CD14-positive monocyte (primary cell): ENCODE measurements at regions not wholly inside any gene's neighbourhood (a gene's known extent, or its start where the extent isn't known, plus 50 kb on each side); places are given as distances from the start of the nearest gene placed in this dataset.

ENCODE experiments used
- DNase-seq, 3 donors: peaks; one replicate each; pipeline ENCODE4 v3.0.0-alpha.2; 2011 to 2022
- H2AFZ ChIP-seq: 2 replicates; pipeline ENCODE4 v1.6.0; 2012; ENCODE audit warnings: mild to moderate bottlenecking, low read depth, low read length, inconsistent platforms; ENCODE audit not compliant: insufficient read depth, poor library complexity, severe bottlenecking
- H3K27ac ChIP-seq, 2 donors: 1 replicate in 1 of 2; 2 replicates in 1 of 2; pipeline ENCODE4 v1.5.1; 2012 to 2013; ENCODE audit warnings: low read length in 2 of 2, control low read depth in 1 of 2, inconsistent platforms in 1 of 2, low read depth in 1 of 2, mild to moderate bottlenecking in 1 of 2
- H3K27me3 ChIP-seq, 2 donors: one replicate each; pipeline versions ENCODE4 v1.6.0 to v1.6.1; 2011 to 2013; ENCODE audit warnings: low read length in 2 of 2; ENCODE audit not compliant: control insufficient read depth in 2 of 2, insufficient read depth in 2 of 2
- H3K36me3 ChIP-seq, 2 donors: replicated peaks in 1 of 2; 1 replicate in 1 of 2; 2 replicates in 1 of 2; pipeline versions ENCODE4 v1.5.1 to v1.6.1; 2012 to 2013; ENCODE audit warnings: low read length in 2 of 2, control low read depth in 1 of 2, inconsistent platforms in 1 of 2, mild to moderate bottlenecking in 1 of 2; ENCODE audit not compliant: insufficient read depth in 2 of 2, control insufficient read depth in 1 of 2
- H3K4me1 ChIP-seq, 2 donors: 1 replicate in 1 of 2; 2 replicates in 1 of 2; pipeline versions ENCODE4 v1.5.1 to v1.6.1; 2012 to 2013; ENCODE audit warnings: low read length in 2 of 2, control low read depth in 1 of 2, inconsistent platforms in 1 of 2, mild to moderate bottlenecking in 1 of 2, moderate library complexity in 1 of 2; ENCODE audit not compliant: insufficient read depth in 2 of 2, control insufficient read depth in 1 of 2
- H3K4me2 ChIP-seq: replicated peaks from 2 replicates; pipeline ENCODE3; 2012; ENCODE audit warnings: low read length, moderate library complexity, mild to moderate bottlenecking; ENCODE audit not compliant: poor library complexity, severe bottlenecking; ENCODE audit errors: extremely low read depth
- H3K4me3 ChIP-seq, 3 experiments: fragments of 200-600 bp in 1 of 3; sonication (generic) in 1 of 3; replicated peaks in 1 of 3; 1 replicate in 2 of 3; 2 replicates in 1 of 3; pipeline ENCODE4 v1.5.1; 2011 to 2013; ENCODE audit warnings: low read length in 3 of 3, mild to moderate bottlenecking in 3 of 3, control low read depth in 2 of 3, low read depth in 2 of 3, inconsistent platforms in 1 of 3, moderate library complexity in 1 of 3
- H3K79me2 ChIP-seq: 2 replicates; pipeline ENCODE4 v1.6.0; 2012; ENCODE audit warnings: mild to moderate bottlenecking, control low read depth, inconsistent platforms, low read length, moderate library complexity; ENCODE audit not compliant: insufficient read depth
- H3K9ac ChIP-seq: 2 replicates; pipeline ENCODE4 v1.6.0; 2017; ENCODE audit warnings: low read length, mild to moderate bottlenecking; ENCODE audit not compliant: insufficient read depth, poor library complexity, severe bottlenecking
- H3K9me3 ChIP-seq, 2 donors: replicated peaks in 1 of 2; 1 replicate in 1 of 2; 2 replicates in 1 of 2; pipeline versions ENCODE4 v1.5.1 to v1.6.1; 2012 to 2013; ENCODE audit warnings: low read length in 2 of 2, control low read depth in 1 of 2; ENCODE audit not compliant: control insufficient read depth in 1 of 2, insufficient read depth in 1 of 2
- H4K20me1 ChIP-seq: 2 replicates; pipeline ENCODE4 v1.6.0; 2012; ENCODE audit warnings: mild to moderate bottlenecking, low read length, control low read depth, moderate library complexity; ENCODE audit not compliant: insufficient read depth
- H3K27ac Mint-ChIP-seq, 7 donors: one replicate each; pipeline ENCODE4 v1.8.0; 2020; ENCODE audit warnings: mild to moderate bottlenecking in 7 of 7, mixed read lengths in 7 of 7, moderate library complexity in 6 of 7, inconsistent platforms in 2 of 7
- H3K27me3 Mint-ChIP-seq, 3 donors: one replicate each; pipeline ENCODE4 v1.8.0; 2021 to 2022; ENCODE audit warnings: low read depth in 3 of 3, mild to moderate bottlenecking in 3 of 3, mixed read lengths in 3 of 3, moderate library complexity in 3 of 3, inconsistent platforms in 1 of 3
- H3K36me3 Mint-ChIP-seq, 2 donors: one replicate each; pipeline ENCODE4 v1.8.0; 2020; ENCODE audit warnings: mixed read lengths in 2 of 2, inconsistent platforms in 1 of 2, mild to moderate bottlenecking in 1 of 2
- H3K4me1 Mint-ChIP-seq: one replicate; pipeline ENCODE4 v1.8.0; 2020; ENCODE audit warnings: mild to moderate bottlenecking, mixed read lengths
- H3K4me3 Mint-ChIP-seq, 2 donors: one replicate each; pipeline ENCODE4 v1.8.0; 2020; ENCODE audit warnings: mild to moderate bottlenecking in 2 of 2, mixed read lengths in 2 of 2, moderate library complexity in 1 of 2
- H3K9me3 Mint-ChIP-seq, 7 donors: one replicate each; pipeline ENCODE4 v1.8.0; 2020 to 2022; ENCODE audit warnings: mixed read lengths in 7 of 7, mild to moderate bottlenecking in 6 of 7, moderate library complexity in 6 of 7, inconsistent platforms in 2 of 7
- CTCF ChIP-seq: fragments of 200-600 bp; IDR thresholded peaks from one replicate; pipeline ENCODE4 v1.8.0; 2022; ENCODE audit warnings: antibody characterized with exemption, mild to moderate bottlenecking
- WGBS: methylation state at CpG from one replicate; pipeline ENCODE4 v1.1.5; 2013; ENCODE audit warnings: missing lambda C conversion rate; ENCODE audit not compliant: insufficient coverage; 5-methylcytosine and 5-hydroxymethylcytosine counted together
- intact Hi-C, 2 donors: fragments of 100-400 bp; cut with micrococcal nuclease; formaldehyde crosslinking; loops; one replicate each; pipeline versions ENCODE4 v1.15.0 to v1.15.1; 2023

DNA sequence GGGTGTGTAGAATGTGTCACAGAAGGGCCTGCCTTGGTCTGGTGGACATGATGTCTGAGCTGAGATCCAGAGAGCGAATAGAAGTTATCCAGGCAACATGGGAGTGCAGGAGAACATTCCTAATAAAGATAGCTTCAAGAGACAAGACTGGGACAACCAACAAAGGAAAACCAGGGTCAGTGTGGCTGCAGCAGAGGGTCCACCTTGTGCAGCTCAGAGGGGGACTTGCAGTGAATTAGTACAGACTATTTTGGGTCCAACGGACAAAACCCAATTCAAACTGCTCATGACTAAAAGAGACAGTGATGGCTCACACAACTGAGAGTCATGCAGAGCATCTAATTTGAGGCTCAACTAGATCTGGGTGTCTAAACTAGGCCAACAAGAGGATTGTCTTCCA lies 192.1 kb downstream of the CBLN1 start:
- no peak overlapping the region for H2AFZ ChIP-seq
- intact Hi-C loops, result no loop called here
- Mint-ChIP-seq H3K9me3 (peaks cover 1 to 12% (median 10%) of the 10 kb centered on the region in 7 donors), H3K36me3 (no peaks in the 10 kb centered on the region), H3K4me1 (no peaks in the 10 kb centered on the region), H3K4me3 (no peak overlapping the region), H3K27ac (no peak overlapping the region), H3K27me3 (peaks cover 0 to 3% (median 0%) of the 10 kb centered on the region in 3 donors)
- H3K36me3 ChIP-seq, result no peaks in the 10 kb centered on the region
- no peak for DNase-seq
- no peak overlapping the region for H3K9ac ChIP-seq
- no peak overlapping the region for H3K27ac ChIP-seq
- WGBS, result 86% methylated on average over 2 of the region's 2 CpGs
- TF ChIP-seq CTCF, result no peak
- H3K79me2 ChIP-seq, result no peaks in the 10 kb centered on the region
- H3K4me3 ChIP-seq, result no peak overlapping the region
- H3K4me1 ChIP-seq, result no peaks in the 10 kb centered on the region
- H3K27me3 ChIP-seq, result no peaks in the 10 kb centered on the region
- no peaks in the 10 kb centered on the region for H4K20me1 ChIP-seq
- H3K4me2 ChIP-seq, result no peak overlapping the region
- peaks cover 5 to 8% of the 10 kb centered on the region in 2 donors for H3K9me3 ChIP-seq

DNA sequence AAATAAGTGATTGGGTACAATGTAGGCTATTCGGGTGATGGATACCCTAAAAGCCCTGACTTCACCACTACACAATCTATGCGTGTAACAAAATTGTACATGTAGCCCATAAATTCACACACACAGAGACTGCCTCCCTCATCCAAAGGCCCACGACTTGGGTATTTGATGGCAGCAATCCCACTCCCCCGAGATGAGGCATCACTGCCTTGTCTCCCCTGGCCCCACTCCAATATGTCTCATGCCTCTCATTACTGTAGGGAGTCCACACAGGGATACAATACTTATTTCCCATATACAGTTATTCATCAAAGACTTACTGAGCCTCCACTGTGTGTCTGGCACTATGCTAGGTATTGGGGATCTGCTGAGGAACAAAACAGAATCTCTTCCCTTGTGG lies 192.6 kb downstream of the CBLN1 start:
- H3K4me1 Mint-ChIP-seq, result no peaks in the 10 kb centered on the region
- TF ChIP-seq CTCF, result no peak
- peaks cover 0 to 3% (median 0%) of the 10 kb centered on the region in 3 donors for H3K27me3 Mint-ChIP-seq
- H3K9me3 Mint-ChIP-seq, result peaks cover 2 to 15% (median 11%) of the 10 kb centered on the region in 7 donors
- H3K79me2 ChIP-seq, result no peaks in the 10 kb centered on the region
- DNase-seq, result no peak
- H3K9me3 ChIP-seq, result peaks cover 5 to 13% of the 10 kb centered on the region in 2 donors
- H3K36me3 Mint-ChIP-seq, result no peaks in the 10 kb centered on the region
- intact Hi-C loops, result no loop called here
- no peaks in the 10 kb centered on the region for H4K20me1 ChIP-seq
- no peak overlapping the region for H2AFZ ChIP-seq
- H3K4me1 ChIP-seq, result no peaks in the 10 kb centered on the region
- H3K36me3 ChIP-seq, result no peaks in the 10 kb centered on the region
- H3K27me3 ChIP-seq, result no peaks in the 10 kb centered on the region
- no peak overlapping the region for H3K27ac ChIP-seq
- 51% methylated on average over 3 of the region's 4 CpGs for WGBS
- no peak overlapping the region for H3K4me3 ChIP-seq
- H3K4me3 Mint-ChIP-seq, result no peak overlapping the region
- H3K9ac ChIP-seq, result no peak overlapping the region
- H3K27ac Mint-ChIP-seq, result no peak overlapping the region
- H3K4me2 ChIP-seq, result no peak overlapping the region
